ENCODE measurements at regions not wholly inside any gene's neighbourhood (a gene's known extent, or its start where the extent isn't known, plus 50 kb on each side); places are given as distances from the start of the nearest gene placed in this dataset.

GRCh38 chr10:29011516-29011915 lies 277.4 kb upstream of the LYZL1 start:
- TF ChIP-seq CTCF (IDR thresholded peaks at IDR 0.05) (no peak), POLR2A (IDR thresholded peaks at IDR 0.05) (no peak)

All from lower leg skin (tissue), 3 donors.